GM12864 (cell line): ENCODE measurements at regions not wholly inside any gene's neighbourhood (a gene's known extent, or its start where the extent isn't known, plus 50 kb on each side); places are given as distances from the start of the nearest gene placed in this dataset.

Experiments used
- DNase-seq: peaks from one replicate; pipeline ENCODE4 v3.0.0-alpha.2; 2011; ENCODE audit warnings: low read depth
- H3K4me3 ChIP-seq: 2 replicates; pipeline ENCODE4 v1.5.1; 2011; ENCODE audit warnings: mild to moderate bottlenecking, low read depth, low read length, control low read depth
- CTCF ChIP-seq: IDR thresholded peaks from 2 replicates; pipeline ENCODE4 v1.5.1; 2011; ENCODE audit warnings: low read depth, mild to moderate bottlenecking, moderate library complexity, low read length, control low read depth, inconsistent platforms; ENCODE audit errors: missing control alignments

- DNase-seq = no peak
- no peak overlapping the region for H3K4me3 ChIP-seq
- no peak for TF ChIP-seq CTCF
Observed at GRCh38 chr21:35203093-35203977, 154.2 kb upstream of the RUNX1 start.

GRCh38 chr21:35202431-35202830 is 153.3 kb upstream of the RUNX1 start:
- TF ChIP-seq CTCF = no peak
- no peak overlapping the region for H3K4me3 ChIP-seq
- DNase-seq = no peak

GRCh38 chr21:35201799-35202198 is 152.7 kb upstream of the RUNX1 start:
- no peak overlapping the region for H3K4me3 ChIP-seq
- TF ChIP-seq CTCF = no peak
- DNase-seq = no peak

GRCh38 chr21:35201288-35201687 is 152.2 kb upstream of the RUNX1 start:
- no peak for TF ChIP-seq CTCF
- DNase-seq = no peak
- H3K4me3 ChIP-seq = no peak overlapping the region

- no peak for TF ChIP-seq CTCF
- DNase-seq = no peak
- H3K4me3 ChIP-seq = no peak overlapping the region
Observed at GRCh38 chr21:35199733-35200015, 150.6 kb upstream of the RUNX1 start.

GRCh38 chr21:35198982-35199732 is 150.1 kb upstream of the RUNX1 start:
- no peak for DNase-seq
- no peak overlapping the region for H3K4me3 ChIP-seq
- TF ChIP-seq CTCF = no peak

- no peak for DNase-seq
- no peak overlapping the region for H3K4me3 ChIP-seq
- no peak for TF ChIP-seq CTCF
Observed at GRCh38 chr21:35198565-35198964, 149.5 kb upstream of the RUNX1 start.
